GM19372 (cell line): ENCODE measurements at regions not wholly inside any gene's neighbourhood (a gene's known extent, or its start where the extent isn't known, plus 50 kb on each side); places are given as distances from the start of the nearest gene placed in this dataset.

Source experiments
- ATAC-seq: cut with Tn5 transposase; IDR thresholded peaks from one replicate; pipeline ENCODE4 v1.9.1; 2021; ENCODE audit warnings: mild to moderate bottlenecking, low read depth, moderate library complexity; ENCODE audit not compliant: unreplicated experiment

- ATAC-seq: no peak
Observed at GRCh38 chr10:44435196-44435595, 50.3 kb upstream of the CXCL12 start.

- no peak for ATAC-seq
Observed at GRCh38 chr10:44436240-44436639, 51.3 kb upstream of the CXCL12 start.

- ATAC-seq: no peak
Observed at GRCh38 chr10:44437840-44438511, 53.1 kb upstream of the CXCL12 start.

DNA sequence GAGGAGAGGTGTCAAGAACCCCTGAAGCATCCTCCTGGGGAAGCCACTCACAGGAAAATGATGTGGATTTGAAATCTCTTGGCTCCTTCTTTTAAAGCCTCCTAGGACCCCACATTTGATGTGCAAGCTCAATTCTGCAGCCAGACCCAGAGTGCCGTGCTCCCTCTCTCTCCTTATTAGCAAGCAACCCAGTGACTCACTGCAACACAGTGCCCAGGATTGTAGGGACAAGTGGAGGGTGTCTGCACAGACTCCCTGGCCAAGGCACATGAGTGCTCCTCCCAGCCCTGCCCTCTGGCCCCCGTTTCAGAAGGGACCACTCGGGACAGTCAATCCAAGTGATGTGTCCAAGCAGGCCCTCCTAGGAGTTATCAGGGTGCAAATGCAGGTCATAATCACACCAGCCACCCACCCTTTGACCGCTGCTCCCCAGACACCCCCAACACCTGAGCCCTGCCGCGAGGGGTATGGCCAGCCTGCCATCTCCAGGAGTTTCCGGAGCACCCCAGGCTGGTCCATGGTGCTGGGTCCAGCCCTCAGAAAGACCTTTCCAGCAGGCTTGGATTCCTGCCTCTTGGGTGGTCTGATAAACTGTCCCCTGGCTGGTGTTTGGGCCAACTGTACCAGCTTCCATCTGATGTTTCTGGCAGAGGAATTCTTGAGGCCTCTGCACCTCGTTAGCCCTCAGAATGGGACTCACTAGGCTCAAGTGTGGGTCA lies 54.5 kb upstream of the CXCL12 start:
- no peak for ATAC-seq

- ATAC-seq: no peak
Observed at GRCh38 chr10:44439958-44440244, 55.0 kb upstream of the CXCL12 start.

- ATAC-seq: no peak
Observed at GRCh38 chr10:44457259-44457658, 72.4 kb upstream of the CXCL12 start.

DNA sequence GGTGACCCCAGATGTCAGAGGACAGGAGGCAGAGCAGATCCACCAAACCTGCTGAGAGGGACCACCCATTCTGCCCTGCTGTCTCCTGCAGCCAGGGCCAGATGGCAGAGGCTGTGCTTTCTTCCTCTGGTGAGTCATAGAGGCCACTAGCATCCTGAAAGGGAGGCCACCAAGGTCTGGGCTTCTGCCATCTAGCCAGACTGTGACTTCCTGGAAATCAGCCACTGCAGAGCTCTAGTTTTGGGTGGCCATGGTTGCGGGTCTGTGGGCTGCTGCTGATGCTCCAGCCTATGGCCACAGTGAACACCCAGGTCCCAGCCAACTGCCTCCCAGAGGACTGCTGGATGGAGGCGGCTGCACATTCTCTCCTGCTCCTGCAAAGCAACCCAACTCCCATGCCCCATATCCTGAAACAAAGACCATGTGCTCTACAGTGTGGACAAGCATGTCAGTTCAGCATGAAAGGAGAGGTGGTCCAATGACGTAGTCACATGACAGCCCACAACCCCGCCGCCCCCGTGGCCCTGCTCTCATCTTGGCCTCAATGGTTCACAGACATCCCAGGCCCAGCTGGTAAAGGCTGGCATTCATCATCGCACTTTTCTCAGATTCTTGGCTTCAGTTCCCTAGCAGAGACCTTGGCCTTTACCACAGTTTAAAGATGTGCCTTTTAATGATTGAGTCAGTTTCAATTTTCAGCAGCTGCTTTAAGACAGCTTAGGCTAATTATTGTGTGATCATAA lies 73.9 kb upstream of the CXCL12 start:
- no peak for ATAC-seq

DNA sequence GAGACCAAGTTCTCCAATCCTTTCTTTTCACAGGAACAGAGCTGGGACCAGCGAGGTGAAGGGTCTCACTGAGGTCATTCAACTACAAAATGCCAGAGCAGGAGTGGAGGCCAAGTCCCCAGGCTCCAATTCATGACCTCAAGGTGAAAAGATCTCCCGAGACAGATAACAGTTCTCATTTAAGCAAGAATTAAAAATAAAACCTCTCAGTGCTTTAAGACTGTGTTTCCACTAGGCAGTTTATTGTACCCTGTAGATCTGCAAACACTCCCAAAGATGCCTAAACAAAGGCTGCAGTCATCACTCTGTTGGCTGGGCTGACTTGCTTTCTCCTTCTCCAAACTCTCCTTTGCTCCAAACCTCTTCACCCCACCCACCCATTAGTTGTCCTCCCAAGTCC lies 74.8 kb upstream of the CXCL12 start:
- ATAC-seq: no peak

DNA sequence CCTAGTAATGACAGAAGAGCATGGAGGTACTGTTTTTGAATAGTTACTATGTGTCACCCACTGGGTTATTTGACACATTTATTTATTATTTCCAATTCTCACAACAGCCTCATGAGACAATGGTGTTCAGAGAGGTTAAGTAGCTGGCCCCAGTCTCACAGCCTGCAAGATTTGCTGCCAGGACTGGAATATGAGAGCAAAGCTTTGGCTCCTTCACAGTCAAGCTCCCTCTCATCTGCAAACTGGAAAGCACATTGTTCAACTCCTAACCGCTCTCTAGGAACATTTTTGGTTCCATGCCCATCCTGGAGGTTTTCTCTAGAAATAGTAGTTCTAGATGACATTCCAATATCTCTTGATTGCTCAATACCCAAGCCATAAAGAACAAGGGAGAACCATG lies 75.5 kb upstream of the CXCL12 start:
- no peak for ATAC-seq

- no peak for ATAC-seq
Observed at GRCh38 chr10:44462338-44462914, 77.5 kb upstream of the CXCL12 start.

DNA sequence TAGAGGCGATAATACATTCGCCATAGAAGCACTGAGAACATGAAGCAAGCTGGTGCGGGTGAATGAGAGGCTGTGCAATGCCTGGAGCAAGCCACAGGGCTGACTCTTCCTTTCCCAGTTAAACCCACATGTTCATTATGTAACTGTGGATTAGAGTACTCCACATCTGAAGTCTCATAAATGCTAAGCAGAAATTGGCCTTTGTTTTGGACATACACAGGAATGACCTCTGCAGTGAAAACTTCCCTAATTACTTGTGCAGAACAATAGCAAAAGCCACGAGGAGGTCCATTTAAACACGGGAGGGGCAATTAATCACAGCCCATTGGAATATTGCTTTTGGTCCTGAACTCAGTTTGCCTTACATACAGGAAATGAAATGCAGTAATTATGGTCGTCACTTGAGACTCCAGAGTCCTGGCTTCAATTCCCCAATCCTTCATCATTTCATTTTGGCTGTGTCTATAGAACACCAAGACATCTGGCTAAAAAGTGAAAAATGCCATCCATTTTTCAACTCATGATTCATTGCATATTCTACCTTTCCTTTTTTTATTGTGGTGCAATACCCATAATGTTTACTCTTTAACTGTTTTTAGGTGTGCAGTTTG lies 78.7 kb upstream of the CXCL12 start:
- no peak for ATAC-seq

DNA sequence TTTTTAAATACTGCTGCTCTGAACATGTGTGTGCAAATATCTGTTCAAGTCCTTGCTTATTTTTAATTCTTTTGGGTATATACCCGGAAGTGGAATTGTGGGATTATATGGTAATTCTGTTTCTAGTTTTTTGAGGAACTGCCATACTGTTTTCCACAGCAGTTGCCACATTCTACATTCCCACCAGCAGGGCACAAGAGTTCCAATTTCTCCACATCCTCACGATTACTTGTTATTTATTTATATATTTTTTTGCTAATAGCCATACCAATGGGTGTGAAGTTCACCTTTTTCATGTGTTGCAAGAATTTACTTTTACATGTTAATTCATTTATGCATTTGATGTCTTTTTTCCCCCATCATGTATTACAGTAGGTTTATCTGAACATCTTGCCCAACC lies 79.6 kb upstream of the CXCL12 start:
- no peak for ATAC-seq

- no peak for ATAC-seq
Observed at GRCh38 chr10:44465401-44466115, 80.7 kb upstream of the CXCL12 start.

- ATAC-seq: no peak
Observed at GRCh38 chr10:44466236-44466635, 81.3 kb upstream of the CXCL12 start.

GRCh38 chr10:44467090-44467489 lies 82.2 kb upstream of the CXCL12 start:
- no peak for ATAC-seq

GRCh38 chr10:44467900-44468299 lies 83.0 kb upstream of the CXCL12 start:
- ATAC-seq: no peak

DNA sequence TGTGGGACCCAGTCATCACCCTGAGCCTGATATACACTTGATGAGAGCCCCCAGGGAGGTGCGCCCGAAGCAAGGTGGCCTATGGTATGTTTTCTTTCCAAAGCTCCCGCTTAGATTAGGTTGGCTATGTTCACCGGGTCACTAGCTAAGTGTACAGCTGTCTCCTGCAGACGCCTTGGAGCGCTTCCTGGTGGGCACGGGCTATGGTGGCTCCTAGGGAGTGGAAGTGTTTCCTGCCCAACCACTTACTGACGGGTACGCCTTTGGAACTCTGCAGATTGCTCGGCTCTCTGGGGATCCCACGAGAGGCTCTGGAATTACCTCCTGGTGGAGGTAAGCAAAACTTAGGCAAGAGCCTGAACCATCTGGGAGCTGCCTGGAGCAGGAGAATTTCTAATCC lies 83.6 kb upstream of the CXCL12 start:
- ATAC-seq: no peak

DNA sequence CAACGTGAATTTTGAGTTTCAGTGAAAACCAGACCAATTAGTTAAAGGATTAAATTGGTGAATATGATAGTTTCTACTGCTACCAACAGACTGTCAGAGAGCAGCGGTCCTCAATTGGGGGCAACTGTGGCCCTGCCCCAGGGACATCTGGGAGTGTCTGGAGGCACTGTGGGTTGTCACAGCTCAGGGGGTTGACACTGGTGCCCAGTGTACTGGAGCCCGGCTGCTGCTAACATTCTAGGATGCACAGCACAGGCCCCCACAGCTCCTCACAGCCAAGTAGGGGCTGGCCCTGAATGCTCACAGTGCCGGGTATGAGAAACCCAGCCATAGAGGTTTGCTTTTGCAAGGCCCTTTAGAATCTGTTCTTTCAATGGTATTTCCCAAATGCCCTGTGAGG lies 84.1 kb upstream of the CXCL12 start:
- no peak for ATAC-seq

DNA sequence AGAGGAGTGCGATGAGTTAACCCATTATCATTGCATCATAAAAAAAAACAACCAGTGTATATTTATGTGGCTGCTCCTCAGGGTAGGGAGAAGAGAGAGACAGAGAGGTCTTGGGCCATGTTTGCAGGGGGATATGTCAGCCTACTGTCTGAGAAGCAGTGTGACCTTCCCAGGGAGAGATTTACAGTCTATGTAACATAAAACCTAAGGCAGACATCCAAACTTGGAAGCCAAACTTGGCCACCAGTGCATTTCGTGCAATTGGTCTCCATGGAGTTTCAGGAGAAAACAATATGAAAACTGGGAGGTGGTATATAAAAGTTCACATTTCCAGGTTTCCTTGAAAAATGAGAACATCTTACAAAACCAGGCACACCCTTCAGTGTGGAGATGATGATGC lies 85.9 kb upstream of the CXCL12 start:
- no peak for ATAC-seq

DNA sequence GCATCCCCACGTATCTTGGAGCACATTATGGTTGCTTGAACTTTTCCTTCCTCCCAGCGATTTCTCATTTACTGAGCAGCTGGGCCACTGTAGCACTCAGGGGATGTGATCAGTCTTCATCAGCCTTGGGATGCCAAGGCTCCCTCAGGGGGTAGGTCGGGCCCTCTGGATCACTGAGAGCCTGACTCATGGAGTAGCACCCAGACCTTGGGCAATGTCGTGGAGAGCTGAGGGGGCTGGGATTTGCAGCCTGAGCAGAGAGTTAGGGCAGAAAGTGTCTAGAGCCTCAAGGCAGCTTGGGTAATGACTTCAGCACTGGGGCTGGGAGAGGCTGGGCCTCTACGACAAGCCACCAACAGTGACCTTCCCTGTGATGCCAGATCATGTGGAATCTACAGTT lies 86.5 kb upstream of the CXCL12 start:
- ATAC-seq: no peak

- no peak for ATAC-seq
Observed at GRCh38 chr10:44473146-44473545, 88.2 kb upstream of the CXCL12 start.
